GM12878 (cell line): ENCODE measurements at regions not wholly inside any gene's neighbourhood (a gene's known extent, or its start where the extent isn't known, plus 50 kb on each side); places are given as distances from the start of the nearest gene placed in this dataset.

ENCODE experiments used
- ATAC-seq: fragments of 200-7000 bp; cut with Tn5 transposase; 3 replicates; pipeline ENCODE4 v1.9.1; 2020; ENCODE audit warnings: mild to moderate bottlenecking, moderate library complexity
- BruUV-seq: library from RNA; stranded (reverse); fragments of 400-500 nt; replicated peaks from 2 replicates; lab custom pipeline; 2021; lab: Mats Ljungman, UMichigan
- CTCF ChIA-PET: fragments of 300-600 bp; sonication (Branson Sonifier 250); formaldehyde crosslinking; extraction: SDS; loops from one replicate; lab custom pipeline; 2021; ENCODE audit warnings: inconsistent platforms; lab: Yijun Ruan, JAX
- POLR2A ChIA-PET: fragments of 350-600 bp; formaldehyde crosslinking; extraction: SDS; loops from one replicate; lab custom pipeline; 2021; ENCODE audit warnings: inconsistent platforms; lab: Charles Lee
- RAD21 ChIA-PET: fragments of 300-600 bp; sonication (Branson Sonifier 250); formaldehyde crosslinking; loops from one replicate; lab custom pipeline; 2023; ENCODE audit warnings: antibody characterized with exemption; ENCODE audit not compliant: unreplicated experiment; lab: Charles Lee
- SMC1A ChIA-PET: fragments of 300-600 bp; sonication (Branson Sonifier 250); formaldehyde crosslinking; loops from one replicate; lab custom pipeline; 2023; ENCODE audit not compliant: unreplicated experiment, uncharacterized antibody; lab: Charles Lee
- DNase-seq: peaks from one replicate; pipeline ENCODE4 v3.0.0-alpha.2; 2011; ENCODE audit warnings: low read depth, low spot score
- FAIRE-seq: peaks from 3 replicates; lab custom pipeline; 2011; peaks lifted over from hg19 to GRCh38; lab: Jason Lieb, UNC
- H2AFZ ChIP-seq: 2 replicates; pipeline ENCODE4 v1.6.0; 2011; ENCODE audit warnings: low read depth, low read length, control low read depth; ENCODE audit not compliant: control insufficient read depth
- H3K27ac ChIP-seq: 2 replicates; pipeline ENCODE4 v1.5.1; 2011; ENCODE audit warnings: control low read depth; ENCODE audit not compliant: control insufficient read depth, insufficient read depth
- H3K27me3 ChIP-seq, 2 experiments: replicated peaks in 1 of 2; 2 replicates each; pipeline versions ENCODE4 v1.6.0 to v1.6.1; 2011; ENCODE audit warnings: low read length in 1 of 2; ENCODE audit not compliant: control insufficient read depth in 2 of 2, insufficient read depth in 2 of 2
- H3K36me3 ChIP-seq, 2 experiments: 2 replicates each; pipeline ENCODE4 v1.5.1; 2011; ENCODE audit warnings: low read length in 1 of 2; ENCODE audit not compliant: control insufficient read depth in 2 of 2, insufficient read depth in 2 of 2
- H3K4me1 ChIP-seq: 2 replicates; pipeline ENCODE4 v1.6.1; 2011; ENCODE audit warnings: mild to moderate bottlenecking, low read length, moderate library complexity, mixed read lengths; ENCODE audit not compliant: control insufficient read depth, insufficient read depth
- H3K4me2 ChIP-seq: 2 replicates; pipeline ENCODE4 v1.6.0; 2011; ENCODE audit warnings: control low read depth; ENCODE audit not compliant: control insufficient read depth, insufficient read depth
- H3K4me3 ChIP-seq: fragments of 200-600 bp; sonication (generic); 2 replicates; pipeline ENCODE4 v1.5.1; 2016
- H3K79me2 ChIP-seq: 2 replicates; pipeline ENCODE4 v1.6.0; 2011; ENCODE audit warnings: low read length; ENCODE audit not compliant: control insufficient read depth, insufficient read depth
- H3K9ac ChIP-seq: 2 replicates; pipeline ENCODE4 v1.8.0; 2011; ENCODE audit warnings: low read length, control low read depth, mixed read lengths; ENCODE audit not compliant: control insufficient read depth, insufficient read depth
- H3K9me3 ChIP-seq: replicated peaks from 3 replicates; pipeline ENCODE4 v1.5.1; 2011; ENCODE audit warnings: mild to moderate bottlenecking, low read length; ENCODE audit not compliant: control insufficient read depth, insufficient read depth
- H4K20me1 ChIP-seq: 2 replicates; pipeline ENCODE4 v1.6.0; 2011; ENCODE audit not compliant: control insufficient read depth, insufficient read depth
- CEBPB ChIP-seq, 2 experiments: fragments of 150-350 bp in 1 of 2; IDR thresholded peaks; 2 replicates each; pipeline ENCODE4 v1.6.1; 2012 to 2014; ENCODE audit warnings: low read depth in 2 of 2, low read length in 2 of 2, borderline replicate concordance in 1 of 2, inconsistent platforms in 1 of 2
- MAX ChIP-seq: IDR thresholded peaks from 2 replicates; pipeline ENCODE4 v1.6.1; 2012; ENCODE audit warnings: low read depth, low read length, improper control_type of control experiment
- NKRF ChIP-seq: fragments of 450-650 bp; conservative IDR thresholded peaks from 2 replicates; pipeline ENCODE4 v1.6.1; 2017; ENCODE audit warnings: mild to moderate bottlenecking, moderate library complexity
- SKIL ChIP-seq: fragments of 450-650 bp; IDR thresholded peaks from 2 replicates; pipeline ENCODE4 v1.6.1; 2017; ENCODE audit warnings: mild to moderate bottlenecking, low read depth, inconsistent platforms; ENCODE audit not compliant: poor library complexity, severe bottlenecking
- TARDBP ChIP-seq: IDR thresholded peaks from 2 replicates; pipeline ENCODE4 v1.6.1; 2016; ENCODE audit warnings: borderline replicate concordance
- YY1 ChIP-seq: IDR thresholded peaks from 2 replicates; pipeline ENCODE4 v1.6.1; 2011; ENCODE audit warnings: low read depth, mild to moderate bottlenecking, low read length
- WGBS: methylation state at CpG from one replicate; pipeline ENCODE4 v1.1.6; 2016; ENCODE audit warnings: low lambda C conversion rate; ENCODE audit not compliant: insufficient replicate concordance, insufficient coverage; ENCODE audit errors: missing lambda C conversion rate; 5-methylcytosine and 5-hydroxymethylcytosine counted together
- in situ Hi-C: fragments of 300-500 bp; cut with MboI; formaldehyde crosslinking; loops from 9 replicates; pipeline ENCODE4 v1.14.3; 2018; ENCODE audit warnings: mixed read lengths
- intact Hi-C: fragments of 100-400 bp; cut with micrococcal nuclease; formaldehyde crosslinking; loops from one replicate; pipeline ENCODE4 v1.14.2; 2022; ENCODE audit not compliant: unreplicated experiment

DNA sequence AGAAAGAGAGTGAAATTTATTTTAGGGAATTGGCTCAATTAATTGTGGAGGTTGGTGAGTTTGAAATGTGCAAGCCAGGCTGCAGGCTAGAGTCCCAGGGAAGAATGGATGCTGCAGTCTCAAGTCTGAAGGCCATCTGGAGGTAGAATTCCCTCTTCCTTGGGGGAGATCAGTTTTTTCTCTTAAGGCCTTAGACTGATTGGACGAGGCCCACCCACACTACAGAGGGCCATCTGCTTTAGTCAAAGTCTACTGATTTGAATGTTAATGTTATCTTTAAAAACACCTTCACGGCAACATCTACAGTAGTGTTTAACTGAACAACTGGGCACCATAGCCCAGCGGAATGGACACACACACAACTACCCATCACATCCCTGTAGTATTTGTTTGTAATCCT, 245.9 kb upstream of the IRF2BP2 start:
- Histone ChIP-seq H4K20me1 (no peaks in the 10 kb centered on the region), H3K9ac (no peak overlapping the region), H3K4me3 (no peak overlapping the region), H3K27ac (no peak overlapping the region), H2AFZ (no peak overlapping the region), H3K4me2 (no peak overlapping the region), H3K36me3 (no peaks in the 10 kb centered on the region), H3K4me1 (peaks cover 16% of the 10 kb centered on the region), H3K27me3 (no peaks in the 10 kb centered on the region), H3K9me3 (no peaks in the 10 kb centered on the region; the same call in 2 of the 3 replicates), H3K79me2 (no peaks in the 10 kb centered on the region)
- in situ Hi-C loops, result no loop called here
- WGBS, result 79% methylated on average over 3 of the region's 3 CpGs
- CTCF ChIA-PET, result no interaction called here
- no TSS peak for BruUV-seq
- no peak for FAIRE-seq
- SMC1A ChIA-PET, result interaction anchor here (8.7 kb wide), 1 partner anchor 10 kb away, joined by 49 read pairs; no protein-coding TSS in a partner anchor
- RAD21 ChIA-PET, result no interaction called here
- intact Hi-C loops, result no loop called here
- no peak for DNase-seq
- TF ChIP-seq MAX, result no peak
- no peak for TF ChIP-seq SKIL
- TF ChIP-seq CEBPB (IDR thresholded peaks at IDR 0.05; ENCODE audit: borderline replicate concordance in 1 of 2, low read depth in 2 of 2, low read length in 2 of 2), result no peak
- no peak for TF ChIP-seq NKRF
- TF ChIP-seq TARDBP, result no peak
- no peak for TF ChIP-seq YY1
- POLR2A ChIA-PET, result no interaction called here
- no peak for ATAC-seq
